D721Med (cell line): ENCODE measurements at regions not wholly inside any gene's neighbourhood (a gene's known extent, or its start where the extent isn't known, plus 50 kb on each side); places are given as distances from the start of the nearest gene placed in this dataset.

Experiments used
- DNase-seq: peaks from one replicate; pipeline ENCODE4 v3.0.0; 2011; ENCODE audit warnings: low spot score; ENCODE audit not compliant: insufficient read length
- FAIRE-seq: peaks from 2 replicates; lab custom pipeline; 2011; peaks lifted over from hg19 to GRCh38; lab: Jason Lieb, UNC
- TF ChIP-seq, protein P1 (sequence below): IDR thresholded peaks from 2 replicates; pipeline ENCODE4 v1.5.1; 2012; ENCODE audit warnings: mild to moderate bottlenecking, control low read depth; ENCODE audit not compliant: insufficient read depth; ENCODE audit errors: missing control alignments

- TF ChIP-seq, protein P1, sequence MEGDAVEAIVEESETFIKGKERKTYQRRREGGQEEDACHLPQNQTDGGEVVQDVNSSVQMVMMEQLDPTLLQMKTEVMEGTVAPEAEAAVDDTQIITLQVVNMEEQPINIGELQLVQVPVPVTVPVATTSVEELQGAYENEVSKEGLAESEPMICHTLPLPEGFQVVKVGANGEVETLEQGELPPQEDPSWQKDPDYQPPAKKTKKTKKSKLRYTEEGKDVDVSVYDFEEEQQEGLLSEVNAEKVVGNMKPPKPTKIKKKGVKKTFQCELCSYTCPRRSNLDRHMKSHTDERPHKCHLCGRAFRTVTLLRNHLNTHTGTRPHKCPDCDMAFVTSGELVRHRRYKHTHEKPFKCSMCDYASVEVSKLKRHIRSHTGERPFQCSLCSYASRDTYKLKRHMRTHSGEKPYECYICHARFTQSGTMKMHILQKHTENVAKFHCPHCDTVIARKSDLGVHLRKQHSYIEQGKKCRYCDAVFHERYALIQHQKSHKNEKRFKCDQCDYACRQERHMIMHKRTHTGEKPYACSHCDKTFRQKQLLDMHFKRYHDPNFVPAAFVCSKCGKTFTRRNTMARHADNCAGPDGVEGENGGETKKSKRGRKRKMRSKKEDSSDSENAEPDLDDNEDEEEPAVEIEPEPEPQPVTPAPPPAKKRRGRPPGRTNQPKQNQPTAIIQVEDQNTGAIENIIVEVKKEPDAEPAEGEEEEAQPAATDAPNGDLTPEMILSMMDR: no peak
- no peak for FAIRE-seq
- no peak for DNase-seq
Observed at GRCh38 chr16:9296271-9296590, 204.8 kb downstream of the HAPSTR1 start.

- no peak for FAIRE-seq
- DNase-seq: no peak
- TF ChIP-seq, protein P1: peak; percentile 45
Observed at GRCh38 chr16:9297437-9298113, 206.1 kb downstream of the HAPSTR1 start.

DNA sequence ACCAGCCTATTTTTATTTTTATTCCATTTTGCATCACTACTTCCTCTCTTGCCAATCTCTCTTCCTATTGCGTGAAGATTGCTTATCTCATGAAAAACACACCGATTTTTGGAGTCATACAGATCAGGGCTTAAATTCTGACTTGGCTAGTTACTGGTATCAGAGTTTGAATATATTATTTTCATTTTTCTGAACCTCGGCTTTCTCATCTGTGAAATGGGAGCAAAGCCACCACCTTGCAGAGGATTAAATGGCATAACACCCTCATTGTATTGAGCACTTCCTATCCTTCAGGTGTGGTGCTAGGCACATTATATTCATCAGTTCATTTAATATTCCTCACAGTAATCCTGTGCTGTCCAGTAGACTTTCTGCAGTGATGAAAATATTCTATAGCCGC, 208.8 kb downstream of the HAPSTR1 start:
- TF ChIP-seq, protein P1: no peak
- FAIRE-seq: no peak
- DNase-seq: no peak

DNA sequence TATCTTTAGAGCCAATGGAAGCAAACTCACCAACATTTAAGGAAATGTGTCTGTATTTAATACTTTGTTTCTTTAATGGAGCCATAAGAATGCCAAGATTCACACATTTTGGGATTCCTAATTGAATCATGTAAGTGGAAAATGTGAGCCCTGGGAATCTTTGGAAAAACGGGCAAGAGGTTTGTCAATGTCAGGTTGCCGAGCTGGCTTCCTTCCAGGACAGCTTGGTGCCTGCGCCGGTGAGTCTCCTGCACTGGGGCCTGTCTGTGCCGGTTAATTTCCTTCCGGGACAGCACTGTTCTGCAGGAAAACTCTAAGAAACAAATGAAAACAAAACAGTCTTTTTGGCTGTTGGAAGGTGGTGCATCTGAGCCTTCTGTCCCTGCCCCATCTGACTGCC, 210.6 kb downstream of the HAPSTR1 start:
- TF ChIP-seq, protein P1: no peak
- no peak for DNase-seq
- FAIRE-seq: no peak

DNA sequence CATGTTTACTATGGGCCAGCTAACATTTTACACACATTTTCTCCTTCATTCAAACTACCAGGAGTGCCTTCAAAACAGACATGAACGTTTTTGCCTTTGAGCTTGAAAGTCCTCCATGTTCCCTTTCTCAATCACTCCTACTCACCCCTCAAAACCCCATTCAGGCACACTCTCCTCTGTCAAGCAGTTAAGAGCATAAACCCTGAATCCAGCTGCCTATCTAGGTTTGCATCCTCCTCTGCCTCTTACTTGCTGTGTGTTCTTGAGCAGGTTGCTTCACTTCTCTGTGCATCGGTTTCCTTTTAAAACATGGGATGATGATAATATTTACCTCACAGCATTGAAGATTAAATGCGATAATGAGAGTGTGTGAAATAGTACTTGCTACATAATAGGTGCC, 215.3 kb downstream of the HAPSTR1 start:
- DNase-seq: no peak
- FAIRE-seq: no peak
- TF ChIP-seq, protein P1: no peak

DNA sequence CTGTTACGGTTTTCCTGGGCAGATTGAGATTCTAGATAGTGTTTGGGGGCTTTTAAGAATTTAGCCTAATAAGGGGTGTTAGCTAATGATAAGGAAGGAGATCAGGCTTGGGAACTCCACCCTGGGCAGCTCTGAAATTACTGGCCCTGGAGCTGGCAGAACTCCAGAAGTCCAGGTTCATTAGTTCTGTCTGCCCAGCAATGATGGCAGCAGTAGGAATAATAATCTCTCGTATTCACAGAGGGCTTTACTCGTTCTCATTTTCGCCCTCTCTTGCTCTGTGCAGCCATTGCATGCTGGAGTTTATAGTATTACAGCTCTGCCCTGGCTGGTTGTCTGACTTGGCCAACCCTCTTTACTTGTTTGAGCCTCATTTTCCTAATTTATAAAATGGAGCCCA, 216.0 kb downstream of the HAPSTR1 start:
- FAIRE-seq (no peak), DNase-seq (no peak)
- TF ChIP-seq, protein P1: no peak

- FAIRE-seq (no peak), DNase-seq (no peak)
- TF ChIP-seq, protein P1: no peak
Observed at GRCh38 chr16:9308356-9308801, 216.9 kb downstream of the HAPSTR1 start.
